Testis (tissue), 2 donors: ENCODE measurements at regions not wholly inside any gene's neighbourhood (a gene's known extent, or its start where the extent isn't known, plus 50 kb on each side); places are given as distances from the start of the nearest gene placed in this dataset.

Source experiments
- DNase-seq: peaks from one replicate; pipeline ENCODE4 v3.0.0-alpha.2; 2019
- H3K27ac ChIP-seq, 2 donors: fragments of 200-600 bp; sonication (generic); one replicate each; pipeline ENCODE4 v1.5.1; 2019
- H3K27me3 ChIP-seq: fragments of 200-600 bp; sonication (generic); one replicate; pipeline ENCODE4 v1.5.1; 2019
- H3K36me3 ChIP-seq: fragments of 200-600 bp; sonication (generic); one replicate; pipeline ENCODE4 v1.5.1; 2017; ENCODE audit warnings: low read depth; ENCODE audit errors: missing control alignments
- H3K4me1 ChIP-seq: fragments of 200-600 bp; sonication (generic); one replicate; pipeline ENCODE4 v1.5.1; 2019
- H3K4me3 ChIP-seq, 2 donors: fragments of 200-600 bp; sonication (generic); one replicate each; pipeline ENCODE4 v1.5.1; 2017 to 2019
- H3K9me3 ChIP-seq: fragments of 200-600 bp; sonication (generic); one replicate; pipeline ENCODE4 v1.5.1; 2017
- CTCF ChIP-seq, 3 experiments: fragments of 450-650 bp in 2 of 3; fragments of 200-600 bp in 1 of 3; sonication (generic) in 1 of 3; IDR thresholded peaks; one replicate each; pipeline ENCODE4 v1.5.1; 2016 to 2019; ENCODE audit warnings: antibody characterized with exemption in 3 of 3, mild to moderate bottlenecking in 2 of 3, moderate library complexity in 1 of 3
- POLR2A ChIP-seq: fragments of 450-650 bp; IDR thresholded peaks from one replicate; pipeline ENCODE4 v1.6.1; 2017; ENCODE audit warnings: antibody characterized with exemption, mild to moderate bottlenecking, moderate library complexity
- WGBS, 2 donors: methylation state at CpG; one replicate each; pipeline ENCODE4 v1.1.5; 2018; 5-methylcytosine and 5-hydroxymethylcytosine counted together
- intact Hi-C: fragments of 100-400 bp; cut with DNase I; formaldehyde crosslinking; loops from one replicate; pipeline ENCODE4 v1.15.1; 2023; ENCODE audit warnings: low total_unique reads

GRCh38 chr4:22911285-22911684 is 218.5 kb downstream of the GBA3 start:
- Histone ChIP-seq H3K27ac (no peak overlapping the region), H3K4me3 (no peak overlapping the region), H3K36me3 (no peaks in the 10 kb centered on the region), H3K4me1 (no peaks in the 10 kb centered on the region), H3K27me3 (no peaks in the 10 kb centered on the region), H3K9me3 (no peaks in the 10 kb centered on the region)
- TF ChIP-seq POLR2A (no peak), CTCF (IDR thresholded peaks at IDR 0.05) (no peak)
- DNase-seq, result no peak
- intact Hi-C loops, result no loop called here

- Histone ChIP-seq H3K4me3 (no peak overlapping the region), H3K27me3 (no peaks in the 10 kb centered on the region), H3K36me3 (no peaks in the 10 kb centered on the region), H3K27ac (no peak overlapping the region), H3K4me1 (no peaks in the 10 kb centered on the region), H3K9me3 (no peaks in the 10 kb centered on the region)
- intact Hi-C loops, result no loop called here
- TF ChIP-seq POLR2A, result no peak
- TF ChIP-seq CTCF (IDR thresholded peaks at IDR 0.05), result no peak
- no peak for DNase-seq
- 59 to 65% methylated on average over 2 of the region's 2 CpGs for WGBS, 2 donors
Measured at GRCh38 chr4:22910200-22910599, 217.5 kb downstream of the GBA3 start.

GRCh38 chr4:22906045-22906444 is 213.3 kb downstream of the GBA3 start:
- 38 to 54% methylated on average over 2 of the region's 2 CpGs for WGBS, 2 donors
- no peak overlapping the region for H3K4me3 ChIP-seq
- H3K4me1 ChIP-seq, result no peaks in the 10 kb centered on the region
- TF ChIP-seq POLR2A (no peak), CTCF (IDR thresholded peaks at IDR 0.05) (no peak)
- H3K36me3 ChIP-seq, result no peaks in the 10 kb centered on the region
- H3K9me3 ChIP-seq, result no peaks in the 10 kb centered on the region
- H3K27ac ChIP-seq, result no peak overlapping the region
- no peaks in the 10 kb centered on the region for H3K27me3 ChIP-seq
- no peak for DNase-seq
- intact Hi-C loops, result no loop called here

- DNase-seq, result no peak
- H3K27ac ChIP-seq, result no peak overlapping the region
- H3K9me3 ChIP-seq, result no peaks in the 10 kb centered on the region
- WGBS, 2 donors, result 51 to 63% methylated on average over 3 of the region's 3 CpGs
- H3K36me3 ChIP-seq, result no peaks in the 10 kb centered on the region
- no peak overlapping the region for H3K4me3 ChIP-seq
- H3K4me1 ChIP-seq, result no peaks in the 10 kb centered on the region
- no peak for TF ChIP-seq CTCF (IDR thresholded peaks at IDR 0.05)
- TF ChIP-seq POLR2A, result no peak
- H3K27me3 ChIP-seq, result no peaks in the 10 kb centered on the region
- intact Hi-C loops, result no loop called here
Measured at GRCh38 chr4:22903913-22904312, 211.2 kb downstream of the GBA3 start.

- no peak for DNase-seq
- H3K36me3 ChIP-seq, result no peaks in the 10 kb centered on the region
- TF ChIP-seq CTCF (IDR thresholded peaks at IDR 0.05), result no peak
- no peak overlapping the region for H3K27ac ChIP-seq
- WGBS, 2 donors, result 59 to 60% methylated on average over 1 of the region's 1 CpG
- intact Hi-C loops, result no loop called here
- H3K27me3 ChIP-seq, result no peaks in the 10 kb centered on the region
- no peak overlapping the region for H3K4me3 ChIP-seq
- no peaks in the 10 kb centered on the region for H3K4me1 ChIP-seq
- no peaks in the 10 kb centered on the region for H3K9me3 ChIP-seq
Measured at GRCh38 chr4:22901631-22902030, 208.9 kb downstream of the GBA3 start.
